Renal cortex interstitium (tissue), 11 donors: ENCODE measurements at regions not wholly inside any gene's neighbourhood (a gene's known extent, or its start where the extent isn't known, plus 50 kb on each side); places are given as distances from the start of the nearest gene placed in this dataset.

Source experiments
- DNase-seq, 11 donors: peaks; one replicate each; pipeline ENCODE4 v3.0.0-alpha.2; 2013; ENCODE audit warnings: low read depth in 9 of 11, low spot score in 4 of 11; ENCODE audit errors: extremely low read depth in 1 of 11

- DNase-seq, result no peak
Measured at GRCh38 chr2:2834516-2835254, 503.6 kb upstream of the MYT1L start.

GRCh38 chr2:2834105-2834504 lies 503.0 kb upstream of the MYT1L start:
- no peak for DNase-seq

- DNase-seq, result no peak
Measured at GRCh38 chr2:2832657-2833056, 501.6 kb upstream of the MYT1L start.

GRCh38 chr2:2831633-2832032 lies 500.6 kb upstream of the MYT1L start:
- DNase-seq, result peak in 1 of 11 donors; percentile 37

GRCh38 chr2:2830576-2830975 lies 499.5 kb upstream of the MYT1L start:
- DNase-seq, result no peak

- DNase-seq, result peak in 2 of 11 donors; percentile 25 to 26
Measured at GRCh38 chr2:2828774-2829368, 497.8 kb upstream of the MYT1L start.

- no peak for DNase-seq
Measured at GRCh38 chr2:2827761-2828221, 496.7 kb upstream of the MYT1L start.

GRCh38 chr2:2827046-2827636 lies 496.1 kb upstream of the MYT1L start:
- DNase-seq, result no peak

GRCh38 chr2:2826621-2827020 lies 495.5 kb upstream of the MYT1L start:
- no peak for DNase-seq

- DNase-seq, result no peak
Measured at GRCh38 chr2:2826209-2826551, 495.1 kb upstream of the MYT1L start.

GRCh38 chr2:2825516-2826208 lies 494.6 kb upstream of the MYT1L start:
- DNase-seq, result no peak

GRCh38 chr2:2825062-2825461 lies 494.0 kb upstream of the MYT1L start:
- no peak for DNase-seq

GRCh38 chr2:2824588-2824987 lies 493.5 kb upstream of the MYT1L start:
- DNase-seq, result no peak

GRCh38 chr2:2823061-2823753 lies 492.1 kb upstream of the MYT1L start:
- no peak for DNase-seq

GRCh38 chr2:2822143-2822542 lies 491.1 kb upstream of the MYT1L start:
- DNase-seq, result no peak

GRCh38 chr2:2812648-2813047 lies 481.6 kb upstream of the MYT1L start:
- DNase-seq, result no peak

GRCh38 chr2:2812117-2812516 lies 481.0 kb upstream of the MYT1L start:
- no peak for DNase-seq

GRCh38 chr2:2810504-2810903 lies 479.4 kb upstream of the MYT1L start:
- no peak for DNase-seq

- no peak for DNase-seq
Measured at GRCh38 chr2:2809771-2810170, 478.7 kb upstream of the MYT1L start.
